Fibroblast of upper back skin (primary cell): ENCODE measurements at regions not wholly inside any gene's neighbourhood (a gene's known extent, or its start where the extent isn't known, plus 50 kb on each side); places are given as distances from the start of the nearest gene placed in this dataset.
"Not testable (repeated sequence)": the region's sequence is repeated elsewhere in the genome, so short reads cannot be mapped to it uniquely, and the experiment has no call there.

ENCODE experiments used
- DNase-seq: peaks from one replicate; pipeline ENCODE4 v3.0.0-alpha.2; 2013

GRCh38 chr22:22811016-22812009 lies 76.3 kb upstream of the IGLL5 start:
- no peak for DNase-seq

GRCh38 chr22:22812031-22812905 lies 75.3 kb upstream of the IGLL5 start:
- DNase-seq = no peak

GRCh38 chr22:22813126-22814075 lies 74.2 kb upstream of the IGLL5 start:
- DNase-seq = no peak

GRCh38 chr22:22814666-22815396 lies 72.8 kb upstream of the IGLL5 start:
- no peak for DNase-seq

- DNase-seq = no peak
Observed at GRCh38 chr22:22815397-22816170, 72.0 kb upstream of the IGLL5 start.

- DNase-seq = no peak
Observed at GRCh38 chr22:22816171-22816514, 71.5 kb upstream of the IGLL5 start.

- DNase-seq = no peak
Observed at GRCh38 chr22:22816766-22817410, 70.7 kb upstream of the IGLL5 start.

GRCh38 chr22:22817468-22818201 lies 70.0 kb upstream of the IGLL5 start:
- DNase-seq = no peak

GRCh38 chr22:22818202-22818538 lies 69.4 kb upstream of the IGLL5 start:
- DNase-seq = no peak

GRCh38 chr22:22818861-22819855 lies 68.5 kb upstream of the IGLL5 start:
- DNase-seq = no peak

GRCh38 chr22:22820076-22820475 lies 67.5 kb upstream of the IGLL5 start:
- DNase-seq = no peak

GRCh38 chr22:22820626-22821025 lies 67.0 kb upstream of the IGLL5 start:
- no peak for DNase-seq

- no peak for DNase-seq
Observed at GRCh38 chr22:22821340-22821739, 66.3 kb upstream of the IGLL5 start.

GRCh38 chr22:22822106-22822505 lies 65.5 kb upstream of the IGLL5 start:
- no peak for DNase-seq

- DNase-seq = not testable (repeated sequence)
Observed at GRCh38 chr22:22822553-22822952, 65.1 kb upstream of the IGLL5 start.

GRCh38 chr22:22823131-22823810 lies 64.3 kb upstream of the IGLL5 start:
- DNase-seq = no peak

GRCh38 chr22:22824340-22825212 lies 63.0 kb upstream of the IGLL5 start:
- DNase-seq = no peak
